Activated naive CD4-positive, alpha-beta T cell treated with anti-CD3 and anti-CD28 coated beads, Interleukin-2, amount 50 U/mL, for 72 hours (primary cell): ENCODE measurements at regions not wholly inside any gene's neighbourhood (a gene's known extent, or its start where the extent isn't known, plus 50 kb on each side); places are given as distances from the start of the nearest gene placed in this dataset.
"Not testable (repeated sequence)": the region's sequence is repeated elsewhere in the genome, so short reads cannot be mapped to it uniquely, and the experiment has no call there.

Experiments
- ATAC-seq, 2 donors: fragments of 150-1000 bp; cut with Tn5 transposase; 2 replicates each; pipeline ENCODE4 v1.10.0; 2021; ENCODE audit warnings: mild to moderate bottlenecking in 2 of 2, moderate library complexity in 2 of 2
- DNase-seq, 2 donors: peaks; one replicate each; pipeline ENCODE4 v3.0.0; 2021 to 2022; ENCODE audit warnings: low spot score in 2 of 2
- H3K27ac Mint-ChIP-seq, 2 donors: one replicate each; pipeline ENCODE4 v1.8.0; 2022; ENCODE audit warnings: mild to moderate bottlenecking in 2 of 2, mixed read lengths in 2 of 2
- H3K36me3 Mint-ChIP-seq, 2 donors: one replicate each; pipeline ENCODE4 v1.8.0; 2022; ENCODE audit warnings: mixed read lengths in 2 of 2
- H3K9me3 Mint-ChIP-seq, 2 donors: one replicate each; pipeline ENCODE4 v1.8.0; 2022; ENCODE audit warnings: mixed read lengths in 2 of 2

DNA sequence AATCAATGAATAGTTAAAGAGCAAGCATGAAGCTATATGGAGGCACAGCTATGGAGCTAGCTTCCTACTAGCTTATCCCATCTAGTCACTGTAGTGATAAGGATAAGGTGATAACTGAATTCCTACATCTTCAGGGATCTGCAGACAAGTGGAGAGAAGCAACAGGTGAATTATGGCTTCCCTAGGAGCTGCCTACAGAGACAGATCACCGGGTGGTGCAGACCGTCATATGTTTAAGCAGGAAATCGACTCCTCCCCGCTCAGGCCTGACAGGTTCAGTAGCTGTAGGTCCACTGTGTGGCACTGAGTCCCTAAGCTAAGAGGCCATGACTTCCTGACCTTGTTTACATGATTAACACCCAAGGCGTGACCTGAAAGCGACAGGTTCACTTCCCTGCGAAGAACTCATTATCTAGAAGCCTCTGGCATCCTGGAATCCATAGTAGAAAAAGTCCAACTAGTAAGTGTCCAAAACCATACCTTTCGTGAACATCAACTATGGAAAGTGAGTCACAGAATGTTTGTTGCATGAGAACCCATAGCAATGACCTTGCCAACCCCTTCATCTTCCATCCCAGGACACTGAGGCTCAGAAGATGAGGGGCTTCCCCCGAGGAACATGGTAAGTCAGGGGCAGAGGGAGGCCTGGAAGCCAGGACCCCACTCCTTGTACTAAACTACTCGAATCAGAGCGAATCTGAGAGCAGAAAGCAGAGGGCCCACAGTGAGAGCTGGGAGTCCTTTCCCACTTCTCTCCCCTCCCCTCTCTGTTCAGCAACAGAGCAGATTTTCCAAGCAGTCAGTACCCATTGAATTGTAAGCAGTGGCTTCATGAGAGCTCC, 75.4 kb upstream of the CCND2 start:
- no peak for DNase-seq
- no peak for ATAC-seq
- no peaks in the 10 kb centered on the region for H3K9me3 Mint-ChIP-seq

DNA sequence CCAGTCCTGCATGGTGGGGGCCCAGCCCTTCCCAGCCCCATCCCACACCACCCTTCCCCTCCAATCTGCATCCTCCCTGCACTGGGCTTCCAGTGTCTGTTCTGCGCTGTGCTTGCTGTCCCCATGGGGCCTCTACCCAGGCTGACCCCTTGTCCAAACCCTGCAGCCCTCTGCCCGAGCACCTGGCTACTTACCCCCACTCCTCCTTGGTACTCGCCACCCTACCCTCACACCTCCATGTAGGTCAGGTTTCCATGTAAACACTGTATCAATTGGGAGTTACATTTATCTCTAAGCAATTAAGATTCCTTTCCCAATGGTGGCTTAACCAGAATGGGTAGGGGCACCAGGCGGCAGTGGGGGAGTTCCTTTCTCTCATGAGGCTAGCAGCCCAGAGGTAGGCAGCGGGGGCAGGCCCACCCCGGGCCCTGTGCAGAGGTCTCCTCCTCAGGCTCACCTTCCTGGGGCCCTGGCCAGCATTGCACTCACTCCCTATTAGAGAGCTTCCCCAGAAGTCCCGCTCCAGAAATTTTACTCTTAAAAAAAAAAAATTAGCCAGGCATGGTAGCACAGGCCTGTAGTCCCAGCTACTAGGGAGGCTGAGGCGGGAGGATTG, 76.6 kb upstream of the CCND2 start:
- H3K27ac Mint-ChIP-seq, result no peak overlapping the region
- ATAC-seq, result no peak

More for the DNA sequence above, 75.4 kb upstream of the CCND2 start:
- H3K36me3 Mint-ChIP-seq, result no peaks in the 10 kb centered on the region
- peak overlapping the region in 1 of 2 donors; percentile 44 for H3K27ac Mint-ChIP-seq

DNA sequence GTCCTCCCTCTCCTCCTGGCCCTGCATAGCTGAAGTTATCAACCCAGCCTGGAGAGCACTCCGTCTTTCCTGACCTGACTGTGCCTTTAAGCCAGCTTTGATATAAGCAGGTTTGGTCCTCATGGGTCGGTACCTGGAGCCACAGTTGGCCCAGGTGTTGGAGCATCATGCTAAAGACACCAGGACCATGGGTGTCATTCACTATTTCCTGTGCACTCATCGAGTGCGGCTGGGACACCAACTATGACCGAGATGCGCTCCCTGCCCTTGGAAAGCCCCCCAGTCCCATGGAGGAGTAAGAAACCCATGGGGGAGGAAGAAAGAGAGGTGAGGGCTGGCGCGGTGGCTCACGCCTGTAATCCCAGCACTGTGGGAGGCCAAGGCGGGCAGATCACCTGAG, 78.9 kb upstream of the CCND2 start:
- H3K9me3 Mint-ChIP-seq, result no peaks in the 10 kb centered on the region
- no peaks in the 10 kb centered on the region for H3K36me3 Mint-ChIP-seq
- ATAC-seq, result no peak
- H3K27ac Mint-ChIP-seq, result no peak overlapping the region
- no peak for DNase-seq

More for the DNA sequence above, 76.6 kb upstream of the CCND2 start:
- H3K36me3 Mint-ChIP-seq, result no peaks in the 10 kb centered on the region
- no peaks in the 10 kb centered on the region for H3K9me3 Mint-ChIP-seq
- DNase-seq, result no peak

DNA sequence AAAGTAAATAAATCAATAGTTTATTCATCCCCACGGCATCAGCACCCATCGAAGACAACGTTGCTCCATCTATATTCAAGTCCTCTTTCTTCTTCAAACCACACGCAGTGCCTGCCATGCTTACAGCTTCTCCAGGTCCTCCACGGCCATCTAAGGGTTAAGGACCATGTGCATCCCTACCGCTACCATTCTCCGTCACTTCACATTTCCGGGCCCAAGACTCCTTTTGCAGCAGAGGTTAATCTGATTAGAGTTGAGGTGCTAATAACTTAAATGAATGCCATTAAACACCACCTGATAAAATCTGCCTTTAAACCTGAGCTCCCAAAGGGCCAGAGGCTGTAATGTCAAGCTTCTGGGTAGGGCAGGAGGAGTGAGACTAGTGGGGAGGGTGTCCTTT, 79.7 kb upstream of the CCND2 start:
- H3K36me3 Mint-ChIP-seq, result no peaks in the 10 kb centered on the region
- no peak for DNase-seq
- H3K27ac Mint-ChIP-seq, result no peak overlapping the region
- ATAC-seq, result no peak
- no peaks in the 10 kb centered on the region for H3K9me3 Mint-ChIP-seq

DNA sequence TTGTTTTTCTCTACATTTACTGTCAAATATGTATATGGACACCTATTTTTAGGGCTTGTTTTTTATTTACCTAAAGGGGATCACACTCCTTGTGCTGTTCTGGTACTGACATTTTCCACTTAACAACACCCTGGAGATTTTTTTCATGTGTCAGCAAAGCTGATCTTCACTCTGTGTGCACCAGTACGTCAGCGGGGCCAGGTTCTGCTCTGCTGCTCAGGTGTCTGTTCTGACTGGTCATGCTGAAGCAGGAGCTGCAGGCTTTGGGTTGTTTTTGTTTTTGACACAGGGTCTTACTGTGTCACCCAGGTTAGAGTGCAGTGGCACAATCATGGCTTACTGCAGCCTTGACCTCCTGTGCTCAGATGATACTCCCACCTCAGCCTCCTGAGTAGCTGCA, 81.9 kb upstream of the CCND2 start:
- H3K9me3 Mint-ChIP-seq, result no peaks in the 10 kb centered on the region
- H3K27ac Mint-ChIP-seq, result no peak overlapping the region
- ATAC-seq, result no peak
- H3K36me3 Mint-ChIP-seq, result no peaks in the 10 kb centered on the region
- no peak for DNase-seq

DNA sequence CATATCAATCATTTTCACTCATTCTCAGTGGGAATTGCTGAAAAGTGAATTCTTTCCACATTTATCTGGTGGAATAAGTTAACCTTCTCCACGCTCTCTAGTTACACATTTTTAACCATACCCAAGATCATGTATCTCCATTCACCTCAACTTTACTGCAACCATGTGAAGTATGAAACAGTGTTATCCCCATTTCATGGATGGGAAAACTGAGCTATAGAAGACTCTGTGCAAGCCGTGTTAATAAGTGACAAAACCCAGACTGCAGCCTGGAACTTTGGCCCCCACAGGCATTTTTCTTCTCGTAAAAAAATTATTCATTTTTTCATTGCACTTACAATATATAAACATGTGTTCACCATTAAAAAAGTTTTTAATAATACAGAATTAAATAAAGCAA, 82.4 kb upstream of the CCND2 start:
- Mint-ChIP-seq H3K36me3 (no peaks in the 10 kb centered on the region), H3K27ac (no peak overlapping the region), H3K9me3 (no peaks in the 10 kb centered on the region)
- no peak for ATAC-seq
- DNase-seq, result no peak

DNA sequence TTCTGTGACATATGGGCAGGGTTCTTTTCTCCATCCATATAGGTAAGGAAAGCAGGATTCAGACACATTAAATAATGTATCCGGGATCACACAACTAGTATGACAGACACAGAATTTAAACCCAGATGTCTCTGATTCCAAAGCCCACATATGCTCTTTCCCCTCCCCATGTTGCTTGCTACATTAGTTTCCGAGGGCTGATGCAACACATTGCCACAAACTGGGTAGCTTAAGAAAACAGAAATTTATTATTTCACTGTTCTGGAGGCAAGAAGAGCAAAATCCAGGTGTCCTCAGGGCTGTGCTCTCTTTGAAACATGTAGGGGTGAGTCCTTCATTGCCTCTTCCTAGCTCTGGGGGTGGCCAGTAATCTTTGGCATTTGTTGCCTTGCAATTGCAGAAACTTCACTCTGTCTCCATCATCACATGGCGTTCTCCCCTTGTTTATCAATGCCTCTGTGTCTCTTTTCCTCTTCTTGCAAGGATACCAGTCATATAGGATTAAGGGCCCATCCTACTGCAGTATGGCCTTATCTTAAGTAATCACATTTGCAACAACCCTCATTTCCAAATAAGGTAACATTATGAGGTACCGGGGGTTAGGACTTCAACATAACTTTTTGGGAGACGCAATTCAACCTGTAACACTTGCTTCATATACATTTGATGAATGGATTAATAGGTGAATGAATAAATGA, 83.0 kb upstream of the CCND2 start:
- no peak for ATAC-seq
- no peak for DNase-seq
- Mint-ChIP-seq H3K9me3 (no peaks in the 10 kb centered on the region), H3K27ac (no peak overlapping the region), H3K36me3 (no peaks in the 10 kb centered on the region)

DNA sequence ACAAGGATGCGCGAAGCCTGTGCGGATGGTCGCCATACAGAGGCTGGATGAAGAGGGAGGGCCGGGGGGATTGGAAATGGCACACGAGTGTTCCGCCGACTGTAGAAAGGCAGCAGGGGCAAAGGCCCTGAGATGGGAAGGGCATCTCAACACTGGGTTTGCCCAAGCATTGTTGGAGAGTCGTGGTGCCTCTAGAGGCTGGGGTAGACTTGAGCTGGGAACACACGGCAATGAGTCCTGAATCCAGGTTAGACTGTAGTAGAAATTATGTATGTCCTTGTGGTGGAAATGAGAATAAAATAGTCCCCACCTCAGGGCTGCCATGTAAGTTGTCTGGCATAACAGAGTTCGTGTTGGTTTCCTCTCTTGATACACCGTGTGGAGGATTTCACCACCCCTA, 83.8 kb upstream of the CCND2 start:
- no peak overlapping the region for H3K27ac Mint-ChIP-seq
- no peaks in the 10 kb centered on the region for H3K9me3 Mint-ChIP-seq
- no peaks in the 10 kb centered on the region for H3K36me3 Mint-ChIP-seq
- ATAC-seq (no peak), DNase-seq (no peak)

DNA sequence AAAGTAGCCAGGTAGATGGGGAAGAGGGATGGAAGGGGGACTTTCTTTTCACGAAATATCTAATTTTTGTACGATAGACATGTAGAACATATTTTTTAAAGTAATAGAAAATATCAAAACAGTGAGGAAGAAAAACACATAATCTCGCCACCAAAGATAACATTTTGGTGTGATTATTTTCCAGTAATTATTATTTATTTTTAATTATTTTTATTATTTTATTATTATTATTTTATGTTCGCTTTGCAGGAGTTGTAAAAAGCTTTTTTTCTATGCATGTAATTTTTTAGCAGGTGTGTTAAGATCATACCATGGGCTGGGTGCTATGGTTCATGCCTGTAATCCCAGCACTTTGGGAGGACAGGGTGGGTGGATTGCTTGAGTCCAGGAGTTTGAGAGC, 85.6 kb upstream of the CCND2 start:
- no peak for DNase-seq
- Mint-ChIP-seq H3K27ac (no peak overlapping the region), H3K9me3 (peaks cover under 1 to 6% of the 10 kb centered on the region in 2 donors), H3K36me3 (peaks cover under 1 to 8% of the 10 kb centered on the region in 2 donors)
- ATAC-seq, result no peak

DNA sequence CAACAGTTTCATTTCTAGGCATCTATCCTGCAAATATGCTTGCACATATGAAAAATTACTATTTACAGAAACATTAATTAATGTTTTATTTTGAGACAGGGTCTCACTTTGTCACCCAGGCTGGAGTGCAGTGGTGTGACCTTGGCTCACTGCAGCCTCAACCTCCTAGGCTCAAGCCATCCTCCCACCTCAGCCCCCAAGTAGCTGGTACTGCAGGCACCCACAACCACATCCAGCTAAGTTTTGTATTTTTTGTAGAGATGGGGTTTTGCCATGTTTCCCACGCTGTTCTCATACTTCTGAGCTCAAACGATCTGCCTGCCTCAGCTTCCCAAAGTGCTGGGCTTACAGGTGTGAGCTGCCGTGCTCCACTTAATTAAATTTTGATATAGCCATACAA, 86.2 kb upstream of the CCND2 start:
- H3K27ac Mint-ChIP-seq, DNase-seq, ATAC-seq: not testable (repeated sequence)
- peaks cover 5 to 10% of the 10 kb centered on the region in 2 donors for H3K9me3 Mint-ChIP-seq
- H3K36me3 Mint-ChIP-seq, result peaks cover 5 to 12% of the 10 kb centered on the region in 2 donors

DNA sequence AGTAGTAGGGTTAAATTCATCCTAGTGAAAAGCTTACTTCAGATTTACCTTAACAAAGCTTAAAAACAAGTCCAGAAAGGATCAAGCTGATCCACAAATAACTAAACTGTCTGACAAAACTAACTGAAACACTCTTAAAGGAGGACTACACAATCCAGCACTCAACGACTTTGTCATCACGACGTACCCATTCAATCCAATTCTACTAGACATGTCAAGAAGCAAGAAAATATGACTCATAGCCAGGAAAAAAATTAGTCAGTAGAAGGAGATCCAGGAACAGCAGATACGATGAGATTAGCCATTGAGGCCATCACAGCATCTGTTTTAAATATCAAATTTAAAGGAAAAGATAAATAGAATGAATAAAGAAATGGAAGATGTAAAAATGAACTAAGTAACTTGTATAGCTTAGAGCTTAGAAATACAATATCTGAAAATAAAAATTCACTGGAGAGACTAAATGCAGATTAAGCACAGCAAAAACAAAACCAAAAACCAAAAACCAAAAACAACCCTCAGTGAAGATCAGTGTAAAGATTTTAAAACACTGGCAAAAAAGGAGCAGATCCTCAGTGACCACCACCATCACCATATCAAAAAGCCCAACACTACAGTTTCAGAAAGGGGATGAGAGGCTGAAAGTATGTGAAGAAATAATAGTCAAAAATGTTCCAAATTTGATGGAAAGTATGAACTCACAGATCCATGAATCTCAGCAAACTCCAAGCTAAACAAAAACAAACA, 95.0 kb upstream of the CCND2 start:
- Mint-ChIP-seq H3K36me3 (peaks cover 5 to 14% of the 10 kb centered on the region in 2 donors), H3K9me3 (peaks cover 8 to 10% of the 10 kb centered on the region in 2 donors), H3K27ac (peak overlapping the region; percentile 55 to 85)
- ATAC-seq, result peak; percentile 96 to 98
- DNase-seq, result no peak

DNA sequence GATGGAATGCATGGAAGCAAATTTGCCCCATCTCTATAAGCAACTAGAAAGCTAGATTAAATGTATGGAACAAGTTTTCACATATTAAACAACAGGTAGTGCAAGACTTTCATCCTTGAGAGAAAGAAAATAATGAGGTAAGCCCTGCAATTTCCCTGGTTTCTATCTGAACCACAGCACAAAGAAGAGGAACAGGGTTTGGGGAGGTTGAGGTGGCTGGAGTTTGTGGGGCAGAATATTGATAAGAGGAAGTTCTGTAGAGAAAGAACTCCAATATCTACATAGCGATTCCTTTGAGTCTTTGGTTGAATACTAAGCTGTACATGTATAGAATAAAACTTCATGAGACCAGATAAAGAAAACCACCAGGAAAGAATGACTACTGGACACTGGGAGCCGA, 96.3 kb upstream of the CCND2 start:
- Mint-ChIP-seq H3K36me3 (peaks cover 0 to 7% of the 10 kb centered on the region in 2 donors), H3K9me3 (peaks cover 3 to 4% of the 10 kb centered on the region in 2 donors), H3K27ac (peak overlapping the region; percentile 55 to 92)
- no peak for DNase-seq
- ATAC-seq, result no peak

DNA sequence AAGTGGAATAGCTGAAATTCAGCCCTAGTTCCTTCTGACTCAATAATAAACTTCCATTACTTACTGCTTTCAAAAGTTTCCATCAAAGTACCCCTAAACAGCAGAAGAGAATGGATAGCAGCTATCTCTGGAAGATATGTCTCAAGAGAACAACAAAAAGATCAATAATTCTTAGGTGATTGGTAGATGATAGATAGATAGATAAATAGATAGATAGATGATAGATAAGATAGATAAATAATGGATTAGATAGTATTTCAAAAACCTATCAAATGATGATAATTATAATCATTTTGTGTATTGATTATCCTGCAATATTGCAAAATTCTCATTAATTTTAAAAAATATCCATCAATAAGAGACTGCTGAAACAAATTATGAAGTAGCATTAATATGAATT, 97.4 kb upstream of the CCND2 start:
- Mint-ChIP-seq H3K9me3 (no peaks in the 10 kb centered on the region), H3K36me3 (peaks cover 0 to 7% of the 10 kb centered on the region in 2 donors), H3K27ac (no peak overlapping the region)
- ATAC-seq (no peak), DNase-seq (no peak)

DNA sequence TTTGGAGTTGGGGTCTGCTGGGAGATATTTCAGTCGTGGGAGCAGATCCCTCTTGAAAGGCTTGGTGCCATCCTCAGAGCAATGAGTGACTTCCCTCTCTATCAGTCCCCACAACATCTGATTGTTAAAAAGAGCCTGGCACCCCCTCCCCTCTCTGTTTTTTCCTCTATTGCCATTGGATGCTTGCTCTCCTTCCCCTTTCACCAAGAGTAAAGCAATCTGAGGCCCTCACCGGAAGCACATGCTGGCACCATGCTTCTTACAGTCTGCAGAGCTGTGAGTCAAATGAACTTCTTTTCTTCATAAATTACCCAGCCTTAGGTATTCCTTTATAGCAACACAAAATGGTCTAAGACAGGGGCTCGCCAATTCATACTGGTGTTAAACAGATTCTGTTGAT, 99.1 kb upstream of the CCND2 start:
- peaks cover 0 to 7% of the 10 kb centered on the region in 2 donors for H3K36me3 Mint-ChIP-seq
- no peak for ATAC-seq
- DNase-seq, result no peak
- H3K9me3 Mint-ChIP-seq, result no peaks in the 10 kb centered on the region
- H3K27ac Mint-ChIP-seq, result no peak overlapping the region

DNA sequence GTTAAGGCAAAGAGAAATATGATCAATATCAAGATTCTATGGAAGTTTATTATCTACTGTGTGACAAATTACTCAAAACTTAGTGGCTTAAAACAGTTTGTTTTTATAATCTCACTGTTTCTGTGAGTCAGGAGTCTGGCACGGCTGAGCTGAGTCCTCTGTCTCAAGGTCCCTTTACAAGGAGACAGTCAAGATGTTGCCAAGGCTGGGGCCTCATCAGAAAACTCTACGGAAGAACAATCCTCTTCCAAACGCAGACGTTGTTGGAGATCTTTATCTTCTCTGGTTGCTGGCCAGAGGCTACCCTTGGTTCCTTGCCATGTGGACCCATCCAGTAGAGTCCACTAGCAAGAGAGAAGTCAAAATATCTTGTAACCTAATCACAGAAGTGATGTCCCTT, 100.6 kb upstream of the CCND2 start:
- Mint-ChIP-seq H3K27ac (no peak overlapping the region), H3K9me3 (peaks cover 0 to 5% of the 10 kb centered on the region in 2 donors), H3K36me3 (no peaks in the 10 kb centered on the region)
- ATAC-seq, result no peak
- DNase-seq, result no peak

DNA sequence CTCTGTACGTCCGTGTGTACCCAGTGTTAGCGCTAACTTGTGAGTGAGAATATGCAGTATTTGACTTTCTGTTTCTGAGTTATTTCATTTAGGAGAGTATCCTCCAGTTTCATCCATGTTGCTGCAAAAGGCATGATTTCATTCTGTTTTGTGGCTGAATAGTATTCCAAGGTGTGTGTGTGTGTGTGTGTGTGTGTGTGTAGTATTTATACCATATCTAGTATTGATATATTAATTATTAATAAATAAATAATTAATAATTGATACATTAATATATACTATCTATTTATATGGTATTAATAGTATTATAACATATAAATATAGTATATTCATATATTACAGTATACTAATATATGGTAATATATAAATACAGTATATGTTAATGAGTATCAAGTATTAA, 101.8 kb upstream of the CCND2 start:
- no peak for DNase-seq
- peaks cover 0 to 5% of the 10 kb centered on the region in 2 donors for H3K9me3 Mint-ChIP-seq
- no peak overlapping the region for H3K27ac Mint-ChIP-seq
- no peak for ATAC-seq
- H3K36me3 Mint-ChIP-seq, result no peaks in the 10 kb centered on the region

DNA sequence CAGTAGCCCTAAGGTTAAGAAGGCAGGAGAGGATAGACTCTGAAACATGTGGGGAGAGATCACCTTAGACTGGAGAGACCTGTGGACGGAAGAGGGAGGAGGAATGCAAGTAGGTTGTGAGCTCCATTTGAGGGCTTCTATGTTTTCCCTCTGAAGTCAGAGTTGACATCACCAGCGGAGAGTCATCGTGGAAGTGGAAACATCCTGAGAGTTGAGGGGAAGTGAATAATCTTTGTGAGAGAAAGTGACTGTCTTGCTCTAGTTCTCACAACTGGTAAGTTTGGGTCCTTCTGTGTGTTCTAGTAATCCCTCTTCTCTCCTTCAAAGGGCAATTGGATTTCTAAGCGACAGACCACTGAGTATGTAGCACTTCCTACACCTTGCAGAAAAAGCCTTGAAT, 103.6 kb upstream of the CCND2 start:
- Mint-ChIP-seq H3K27ac (peak overlapping the region; percentile 44 to 69), H3K9me3 (peaks cover 0 to 5% of the 10 kb centered on the region in 2 donors), H3K36me3 (peaks cover under 1 to 2% of the 10 kb centered on the region in 2 donors)
- DNase-seq (no peak), ATAC-seq (peak; percentile 91)
